H1 (cell line): ENCODE measurements at regions not wholly inside any gene's neighbourhood (a gene's known extent, or its start where the extent isn't known, plus 50 kb on each side); places are given as distances from the start of the nearest gene placed in this dataset.

ENCODE experiments used
- CTCF ChIA-PET: fragments of 300-600 bp; sonication (Branson Sonifier 250); formaldehyde crosslinking; loops from one replicate; lab custom pipeline; 2021; ENCODE audit not compliant: partially characterized antibody; lab: Charles Lee
- POLR2A ChIA-PET: fragments of 300-600 bp; sonication (Branson Sonifier 250); formaldehyde crosslinking; loops from one replicate; lab custom pipeline; 2021; ENCODE audit warnings: inconsistent platforms; ENCODE audit not compliant: partially characterized antibody; lab: Charles Lee
- DNase-seq, 2 experiments: peaks; one replicate each; pipeline versions ENCODE4 v3.0.0 to v3.0.0-alpha.2; 2010 to 2022; ENCODE audit warnings: low spot score in 2 of 2, low read depth in 1 of 2, mixed read lengths in 1 of 2
- FAIRE-seq: peaks from 2 replicates; lab custom pipeline; 2011; peaks lifted over from hg19 to GRCh38; lab: Jason Lieb, UNC
- H2AFZ ChIP-seq: 2 replicates; pipeline ENCODE4 v1.8.1; 2012; ENCODE audit warnings: low read length, inconsistent platforms
- H2AK5ac ChIP-seq: 2 replicates; pipeline ENCODE4 v1.6.1; 2013; ENCODE audit warnings: low read depth, low read length
- H2BK120ac ChIP-seq: replicated peaks from 2 replicates; pipeline ENCODE3; 2013; ENCODE audit warnings: low read depth, low read length, inconsistent platforms
- H2BK12ac ChIP-seq: 2 replicates; pipeline ENCODE4 v1.6.1; 2013; ENCODE audit warnings: low read depth, low read length
- H2BK15ac ChIP-seq: 2 replicates; pipeline ENCODE4 v1.6.1; 2013; ENCODE audit warnings: low read length
- H2BK20ac ChIP-seq: 2 replicates; pipeline ENCODE4 v1.6.1; 2013; ENCODE audit warnings: low read length
- H2BK5ac ChIP-seq: 2 replicates; pipeline ENCODE4 v1.6.1; 2013; ENCODE audit warnings: low read depth, low read length
- H3K14ac ChIP-seq: 2 replicates; pipeline ENCODE4 v1.6.1; 2013; ENCODE audit warnings: inconsistent platforms; ENCODE audit not compliant: insufficient read length
- H3K18ac ChIP-seq: 2 replicates; pipeline ENCODE4 v1.6.1; 2013; ENCODE audit warnings: low read length; ENCODE audit errors: extremely low read depth
- H3K23ac ChIP-seq: 2 replicates; pipeline ENCODE4 v1.6.1; 2013; ENCODE audit warnings: inconsistent platforms; ENCODE audit not compliant: insufficient read length
- H3K23me2 ChIP-seq: 2 replicates; pipeline ENCODE4 v1.6.1; 2013; ENCODE audit warnings: low read depth, low read length
- H3K27ac ChIP-seq: 2 replicates; pipeline ENCODE4 v1.6.1; 2011; ENCODE audit warnings: low read depth, low read length, inconsistent platforms
- H3K27me3 ChIP-seq, 4 experiments: replicated peaks in 1 of 4; 1 replicate in 1 of 4; 2 replicates in 3 of 4; pipeline versions ENCODE4 v1.6.1 to v1.8.1; 2011 to 2013; ENCODE audit warnings: low read length in 3 of 4, mild to moderate bottlenecking in 3 of 4, inconsistent platforms in 2 of 4, mixed read lengths in 2 of 4, moderate library complexity in 1 of 4; ENCODE audit not compliant: control insufficient read depth in 3 of 4, insufficient read depth in 3 of 4; ENCODE audit errors: extremely low read depth in 1 of 4
- H3K36me3 ChIP-seq, 4 experiments: 2 replicates each; pipeline versions ENCODE4 v1.6.1 to v1.8.1; 2011 to 2013; ENCODE audit warnings: mild to moderate bottlenecking in 4 of 4, low read length in 3 of 4, moderate library complexity in 2 of 4, control low read depth in 1 of 4, inconsistent platforms in 1 of 4; ENCODE audit not compliant: insufficient read depth in 4 of 4, control insufficient read depth in 2 of 4
- H3K4ac ChIP-seq: replicated peaks from 2 replicates; pipeline ENCODE3; 2013; ENCODE audit warnings: low read length, low read depth, mixed read lengths, inconsistent platforms; ENCODE audit not compliant: insufficient read length
- H3K4me1 ChIP-seq, 4 experiments: replicated peaks in 1 of 4; 1 replicate in 1 of 4; 2 replicates in 3 of 4; pipeline versions ENCODE4 v1.6.1 to v1.8.1; 2011 to 2013; ENCODE audit warnings: low read length in 3 of 4, inconsistent platforms in 2 of 4, mixed read lengths in 1 of 4; ENCODE audit not compliant: insufficient read depth in 4 of 4, control insufficient read depth in 3 of 4
- H3K4me2 ChIP-seq, 2 experiments: 2 replicates each; pipeline versions ENCODE4 v1.6.1 to v1.8.1; 2011 to 2013; ENCODE audit warnings: low read depth in 2 of 2, low read length in 2 of 2, control low read depth in 1 of 2, inconsistent platforms in 1 of 2, mild to moderate bottlenecking in 1 of 2; ENCODE audit not compliant: insufficient read depth in 1 of 2
- H3K4me3 ChIP-seq, 4 experiments: fragments of 200-600, 300-600 bp in 1 of 4; sonication (generic), shearing (Covaris generic), sonication (Bioruptor Twin) in 1 of 4; 2 replicates each; pipeline versions ENCODE4 v1.5.1 to v1.8.1; 2011 to 2016; ENCODE audit warnings: low read length in 4 of 4, low read depth in 3 of 4, control low read depth in 2 of 4, inconsistent platforms in 2 of 4, mild to moderate bottlenecking in 2 of 4, mixed read lengths in 1 of 4, moderate library complexity in 1 of 4; ENCODE audit not compliant: insufficient read depth in 2 of 4; ENCODE audit errors: extremely low read depth in 1 of 4
- H3K56ac ChIP-seq: replicated peaks from 2 replicates; pipeline ENCODE3; 2013; ENCODE audit warnings: low read depth, mild to moderate bottlenecking, mixed read lengths, low read length, inconsistent platforms; ENCODE audit not compliant: insufficient read length
- H3K79me1 ChIP-seq: 2 replicates; pipeline ENCODE4 v1.6.1; 2013; ENCODE audit warnings: low read depth, low read length, control low read depth
- H3K79me2 ChIP-seq, 2 experiments: 2 replicates each; pipeline versions ENCODE4 v1.6.1 to v1.8.1; 2012 to 2013; ENCODE audit warnings: low read length in 2 of 2, mild to moderate bottlenecking in 2 of 2, inconsistent platforms in 1 of 2; ENCODE audit not compliant: insufficient read depth in 2 of 2, control insufficient read depth in 1 of 2
- H3K9ac ChIP-seq, 4 experiments: replicated peaks in 1 of 4; 1 replicate in 1 of 4; 2 replicates in 3 of 4; pipeline versions ENCODE4 v1.6.1 to v1.8.1; 2011 to 2013; ENCODE audit warnings: low read depth in 3 of 4, low read length in 3 of 4, control low read depth in 2 of 4, mild to moderate bottlenecking in 2 of 4, moderate library complexity in 2 of 4, inconsistent platforms in 1 of 4; ENCODE audit errors: extremely low read depth in 1 of 4
- H3K9me3 ChIP-seq, 2 experiments: 2 replicates each; pipeline versions ENCODE4 v1.6.1 to v1.8.1; 2012 to 2013; ENCODE audit warnings: mild to moderate bottlenecking in 2 of 2, moderate library complexity in 2 of 2, control low read depth in 1 of 2, inconsistent platforms in 1 of 2, low read depth in 1 of 2, low read length in 1 of 2, mixed read lengths in 1 of 2; ENCODE audit not compliant: insufficient read depth in 2 of 2
- H4K20me1 ChIP-seq, 2 experiments: replicated peaks in 1 of 2; 2 replicates each; pipeline versions ENCODE3 to v1.8.1; 2011 to 2013; ENCODE audit warnings: inconsistent platforms in 2 of 2, low read length in 2 of 2, mild to moderate bottlenecking in 1 of 2; ENCODE audit not compliant: insufficient read depth in 2 of 2, control insufficient read depth in 1 of 2
- H4K5ac ChIP-seq: 2 replicates; pipeline ENCODE4 v1.6.1; 2013; ENCODE audit warnings: low read length, low read depth, mixed read lengths, inconsistent platforms; ENCODE audit not compliant: insufficient read length
- H4K8ac ChIP-seq: 2 replicates; pipeline ENCODE4 v1.8.0; 2013; ENCODE audit warnings: mild to moderate bottlenecking, moderate library complexity, low read length, inconsistent platforms; ENCODE audit not compliant: insufficient read depth; ENCODE audit errors: extremely low read depth
- H4K91ac ChIP-seq: replicated peaks from 2 replicates; pipeline ENCODE3; 2013; ENCODE audit warnings: low read length, mixed read lengths, inconsistent platforms; ENCODE audit not compliant: insufficient read length
- EP300 ChIP-seq, 2 experiments: IDR thresholded peaks; 1 replicate in 1 of 2; 2 replicates in 1 of 2; pipeline ENCODE4 v1.6.1; 2011 to 2012; ENCODE audit warnings: low read depth in 2 of 2, low read length in 2 of 2, mild to moderate bottlenecking in 2 of 2, borderline replicate concordance in 1 of 2, inconsistent platforms in 1 of 2, moderate library complexity in 1 of 2
- GABPA ChIP-seq: IDR thresholded peaks from 2 replicates; pipeline ENCODE4 v1.6.1; 2011; ENCODE audit warnings: mild to moderate bottlenecking, low read length, moderate library complexity, borderline replicate concordance; ENCODE audit not compliant: insufficient read depth
- GTF2F1 ChIP-seq: IDR thresholded peaks from 2 replicates; pipeline ENCODE4 v1.6.1; 2012; ENCODE audit warnings: low read depth, low read length, improper control_type of control experiment, borderline replicate concordance
- KDM4A ChIP-seq: IDR thresholded peaks from one replicate; pipeline ENCODE4 v1.7.1; 2012; ENCODE audit warnings: low read depth, mild to moderate bottlenecking, moderate library complexity, low read length, inconsistent platforms; ENCODE audit not compliant: severe bottlenecking
- SIRT6 ChIP-seq: IDR thresholded peaks from one replicate; pipeline ENCODE4 v1.7.1; 2012; ENCODE audit warnings: low read length, inconsistent platforms
- SP4 ChIP-seq: IDR thresholded peaks from 2 replicates; pipeline ENCODE4 v1.6.1; 2012; ENCODE audit warnings: low read length, inconsistent platforms
- WGBS, 2 experiments: shearing (Covaris generic) in 1 of 2; methylation state at CpG; one replicate each; pipeline versions ENCODE4 v1.1.6 to v1.1.7; 2013 to 2015; ENCODE audit warnings: low lambda C conversion rate in 2 of 2, mixed read lengths in 2 of 2, inconsistent platforms in 1 of 2, low coverage in 1 of 2, missing lambda C conversion rate in 1 of 2; ENCODE audit not compliant: insufficient replicate concordance in 2 of 2, insufficient coverage in 1 of 2, insufficient read length in 1 of 2; ENCODE audit errors: extremely low coverage in 1 of 2, missing lambda C conversion rate in 1 of 2; 5-methylcytosine and 5-hydroxymethylcytosine counted together
- TF ChIP-seq, protein P1 (sequence below): IDR thresholded peaks from 2 replicates; pipeline ENCODE4 v1.6.1; 2012; ENCODE audit warnings: inconsistent platforms
- TF ChIP-seq, protein P2 (sequence below): IDR thresholded peaks from 2 replicates; pipeline ENCODE4 v1.6.1; 2011; ENCODE audit warnings: low read depth, mild to moderate bottlenecking, low read length; ENCODE audit not compliant: insufficient read depth

DNA sequence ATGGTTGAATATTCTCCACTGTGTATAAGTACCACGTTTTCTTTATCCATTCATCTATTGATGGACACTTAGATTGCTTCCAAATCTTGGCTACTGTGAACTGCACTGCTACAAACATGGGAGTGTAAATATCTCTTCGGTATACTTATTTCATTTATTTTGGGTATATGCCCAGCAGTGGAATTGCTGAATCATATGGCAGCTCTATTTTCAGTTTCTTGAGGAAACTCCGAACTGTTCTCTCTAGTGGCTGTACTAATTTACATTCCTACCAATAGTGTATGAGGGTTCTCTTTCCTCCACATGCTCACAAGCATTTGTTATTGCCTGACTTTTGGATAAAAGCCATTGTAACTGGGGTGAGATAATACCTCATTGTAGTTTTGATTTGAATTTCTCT lies 623.1 kb upstream of the LRFN5 start:
- FAIRE-seq (no peak), DNase-seq (no peak)
- no peak overlapping the region for H2BK20ac ChIP-seq
- H2BK5ac ChIP-seq, result no peak overlapping the region
- H3K4me2 ChIP-seq, result no peak overlapping the region
- TF ChIP-seq, protein P1, sequence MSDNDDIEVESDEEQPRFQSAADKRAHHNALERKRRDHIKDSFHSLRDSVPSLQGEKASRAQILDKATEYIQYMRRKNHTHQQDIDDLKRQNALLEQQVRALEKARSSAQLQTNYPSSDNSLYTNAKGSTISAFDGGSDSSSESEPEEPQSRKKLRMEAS, result no peak
- TF ChIP-seq GTF2F1 (no peak), GABPA (no peak), SIRT6 (no peak), KDM4A (no peak), SP4 (no peak), EP300 (IDR thresholded peaks at IDR 0.05; ENCODE audit: borderline replicate concordance in 1 of 2, low read depth in 2 of 2, low read length in 2 of 2) (no peak)
- TF ChIP-seq, protein P2, sequence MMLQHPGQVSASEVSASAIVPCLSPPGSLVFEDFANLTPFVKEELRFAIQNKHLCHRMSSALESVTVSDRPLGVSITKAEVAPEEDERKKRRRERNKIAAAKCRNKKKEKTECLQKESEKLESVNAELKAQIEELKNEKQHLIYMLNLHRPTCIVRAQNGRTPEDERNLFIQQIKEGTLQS, result no peak
- no peak overlapping the region for H3K56ac ChIP-seq
- no peak overlapping the region for H4K5ac ChIP-seq
- H3K79me1 ChIP-seq, result no peaks in the 10 kb centered on the region
- H2AFZ ChIP-seq, result no peak overlapping the region
- H3K23ac ChIP-seq, result no peak overlapping the region
- H3K4ac ChIP-seq, result no peak overlapping the region
- no peak overlapping the region for H3K14ac ChIP-seq
- no peak overlapping the region for H3K27ac ChIP-seq
- H3K18ac ChIP-seq, result no peak overlapping the region
- no peak overlapping the region for H3K9ac ChIP-seq
- H2BK120ac ChIP-seq, result no peak overlapping the region
- H3K79me2 ChIP-seq, result no peaks in the 10 kb centered on the region
- no peak overlapping the region for H4K8ac ChIP-seq
- no peak overlapping the region for H2AK5ac ChIP-seq
- H3K27me3 ChIP-seq, result no peaks in the 10 kb centered on the region
- H4K91ac ChIP-seq, result no peak overlapping the region
- no peak overlapping the region for H2BK15ac ChIP-seq
- H3K9me3 ChIP-seq, result no peaks in the 10 kb centered on the region
- H3K23me2 ChIP-seq, result no peaks in the 10 kb centered on the region
- H4K20me1 ChIP-seq, result no peaks in the 10 kb centered on the region
- 91% methylated on average over 3 of the region's 3 CpGs; no CpG with 5 or more reads in 1 of the 2 experiments for WGBS, 2 experiments
- H3K4me1 ChIP-seq, result no peaks in the 10 kb centered on the region
- CTCF ChIA-PET, result no interaction called here
- no peak overlapping the region for H3K4me3 ChIP-seq
- no peak overlapping the region for H2BK12ac ChIP-seq
- no peaks in the 10 kb centered on the region for H3K36me3 ChIP-seq
- POLR2A ChIA-PET, result interaction anchor here (1.0 kb wide), 1 partner anchor 27 kb away, joined by 3 read pairs; no protein-coding TSS in a partner anchor
